HG03280 (cell line): ENCODE measurements at regions not wholly inside any gene's neighbourhood (a gene's known extent, or its start where the extent isn't known, plus 50 kb on each side); places are given as distances from the start of the nearest gene placed in this dataset.
"Not testable (repeated sequence)": the region's sequence is repeated elsewhere in the genome, so short reads cannot be mapped to it uniquely, and the experiment has no call there.

Experiments used
- ATAC-seq: cut with Tn5 transposase; IDR thresholded peaks from one replicate; pipeline ENCODE4 v1.9.1; 2021; ENCODE audit warnings: mild to moderate bottlenecking, moderate library complexity; ENCODE audit not compliant: unreplicated experiment

DNA sequence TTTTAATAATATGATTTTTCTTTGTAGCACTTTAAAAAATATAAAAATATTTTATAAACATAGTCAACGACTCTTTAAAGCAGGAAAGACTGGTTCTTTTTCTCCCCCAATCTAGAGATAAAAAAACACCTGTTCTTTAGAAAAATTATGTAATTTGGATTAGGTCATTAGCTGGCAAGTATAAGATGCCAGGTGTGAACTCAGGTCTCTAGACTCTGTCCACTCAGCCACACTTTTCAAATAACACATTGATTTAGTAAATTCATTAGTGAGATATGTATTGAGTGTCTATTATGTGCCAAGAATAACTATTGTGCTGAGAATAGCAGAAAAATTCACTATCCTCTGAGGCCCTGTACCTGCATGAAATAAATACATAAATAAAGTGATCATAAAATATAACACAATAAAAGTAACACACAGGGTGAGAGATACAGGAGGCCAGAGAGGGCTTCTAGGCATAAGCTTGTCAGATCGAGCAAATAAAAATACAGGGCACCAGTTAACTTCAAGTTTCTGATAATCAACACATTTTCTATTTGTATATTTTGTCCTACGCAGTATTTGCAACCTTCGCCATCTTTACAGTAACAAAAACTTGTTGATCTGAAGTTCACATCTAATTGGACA, 867.1 kb upstream of the GBE1 start:
- ATAC-seq, result no peak

DNA sequence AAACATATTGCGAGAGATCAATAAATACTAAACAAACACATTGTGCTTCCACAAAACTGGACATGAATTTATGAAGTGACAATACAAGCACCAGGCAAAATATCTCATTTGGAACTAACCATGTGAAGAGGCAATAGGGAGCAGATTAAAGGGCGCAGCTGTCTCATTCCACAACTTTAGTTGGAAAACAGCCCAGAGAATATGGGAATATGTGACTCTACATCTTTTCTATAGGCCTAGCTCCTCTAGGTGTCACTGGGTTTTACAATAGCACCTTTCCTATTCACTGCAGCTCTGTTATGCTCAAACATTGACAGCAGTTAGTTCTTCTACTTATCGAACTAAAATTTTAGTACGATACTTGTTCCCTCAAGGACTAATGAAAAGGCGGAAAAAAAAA, 866.3 kb upstream of the GBE1 start:
- ATAC-seq, result no peak

DNA sequence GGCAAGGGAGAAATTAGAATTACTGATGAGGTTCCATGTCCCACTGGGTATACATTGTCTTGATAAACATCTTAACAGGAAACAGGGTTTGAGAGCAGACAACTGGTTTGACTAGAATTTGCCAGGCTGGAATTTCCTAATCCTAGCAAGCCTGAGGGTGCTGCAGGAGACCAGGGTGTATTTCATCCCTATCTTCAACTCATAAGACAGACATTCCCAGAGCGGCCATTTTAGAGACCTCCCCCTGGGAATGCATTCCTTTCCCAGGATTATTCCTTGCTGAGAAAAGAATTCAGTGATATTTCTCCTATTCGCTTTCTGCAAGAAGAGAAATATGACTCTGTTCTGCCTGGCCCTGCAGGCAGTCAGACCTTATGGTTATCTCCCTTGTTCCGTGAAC, 859.3 kb upstream of the GBE1 start:
- not testable (repeated sequence) for ATAC-seq

DNA sequence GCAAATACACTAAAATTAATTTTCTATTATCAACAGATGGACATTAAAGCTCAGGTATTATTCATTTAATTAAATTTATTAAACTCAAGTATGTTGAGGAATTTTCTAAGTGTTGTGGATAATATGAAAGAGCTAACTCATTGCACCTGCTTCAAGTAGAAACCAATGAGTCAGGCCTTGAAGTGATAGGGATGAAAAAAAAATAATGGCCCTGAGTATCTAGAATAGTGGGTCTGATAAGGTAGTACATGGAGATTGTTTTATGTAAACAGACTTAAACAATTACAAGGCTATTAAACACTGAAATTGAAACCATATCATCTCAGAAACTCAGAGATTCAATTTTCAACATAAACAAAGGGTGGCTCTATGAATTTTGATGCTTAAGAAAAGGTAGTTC, 857.1 kb upstream of the GBE1 start:
- ATAC-seq, result no peak

DNA sequence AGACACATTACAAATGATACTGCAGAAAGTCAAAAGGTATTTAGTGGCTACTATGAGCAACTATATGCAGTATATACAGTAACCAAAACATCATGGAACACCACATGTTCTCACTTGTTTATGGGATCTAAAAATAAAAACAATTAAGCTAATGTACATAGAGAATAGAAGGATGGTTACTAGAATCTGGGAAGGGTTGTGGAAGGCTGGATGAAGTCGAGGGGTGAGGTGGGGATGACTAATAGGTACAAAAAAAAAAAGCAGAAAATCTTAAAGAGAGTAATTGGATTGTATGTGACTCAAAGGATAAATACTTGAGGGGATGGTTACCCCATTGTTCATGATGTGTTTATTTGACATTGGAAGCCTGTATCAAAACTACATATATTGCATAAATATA, 848.8 kb upstream of the GBE1 start:
- no peak for ATAC-seq

DNA sequence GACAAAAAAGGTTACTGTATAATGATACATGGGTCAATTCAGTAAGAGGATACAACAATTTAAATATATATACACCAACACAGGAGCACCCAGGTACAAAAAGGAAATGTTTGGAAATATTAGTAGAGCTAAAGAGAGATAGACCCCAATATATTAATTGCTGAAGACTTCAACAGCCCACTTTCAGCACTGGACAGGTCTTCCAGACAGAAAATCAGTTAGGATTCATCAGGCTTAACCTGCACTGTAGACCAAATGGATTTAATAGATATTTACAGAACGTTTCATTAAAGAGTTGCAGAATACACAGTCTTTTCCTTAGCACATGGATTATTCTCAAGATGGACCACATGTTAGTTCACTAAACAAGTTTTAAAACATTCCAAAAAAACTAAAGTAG, 845.9 kb upstream of the GBE1 start:
- ATAC-seq, result no peak

DNA sequence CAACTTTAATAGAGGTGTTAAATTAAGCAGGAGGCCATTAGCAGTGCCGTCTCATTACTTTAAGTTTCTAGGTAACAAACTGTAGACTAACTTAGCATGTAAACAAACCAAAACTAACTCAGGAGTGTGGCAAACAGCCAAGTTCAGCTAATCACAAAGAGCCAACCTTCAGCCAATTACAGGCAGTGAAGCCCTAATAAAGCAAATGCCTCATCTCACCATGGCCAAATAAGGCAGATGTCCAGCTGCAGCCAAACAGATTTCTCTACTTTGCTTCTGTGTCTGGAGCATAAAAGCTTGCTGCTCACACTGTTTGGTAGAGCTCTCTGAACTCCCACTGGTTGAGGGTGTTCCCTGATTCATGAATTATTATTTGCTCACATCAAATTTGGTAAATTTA, 835.4 kb upstream of the GBE1 start:
- ATAC-seq, result no peak

DNA sequence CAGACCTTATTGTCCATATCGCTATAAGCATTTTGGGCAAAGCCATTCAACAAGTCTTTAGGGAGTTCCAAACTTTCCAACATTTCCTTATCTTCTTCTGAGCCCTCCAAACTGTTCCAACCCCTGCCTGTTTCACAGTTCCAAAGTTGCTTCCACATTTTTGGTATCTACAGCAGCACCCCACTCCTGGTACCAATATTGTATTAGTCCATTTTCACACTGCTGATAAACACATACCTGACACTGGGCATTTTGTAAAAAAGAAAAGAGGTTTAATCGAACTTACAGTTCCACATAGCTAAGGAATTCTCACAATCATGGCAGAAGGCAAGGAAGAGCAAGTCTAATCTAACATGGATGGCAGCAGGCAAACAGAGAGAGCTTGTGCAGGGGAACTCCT, 834.1 kb upstream of the GBE1 start:
- no peak for ATAC-seq

DNA sequence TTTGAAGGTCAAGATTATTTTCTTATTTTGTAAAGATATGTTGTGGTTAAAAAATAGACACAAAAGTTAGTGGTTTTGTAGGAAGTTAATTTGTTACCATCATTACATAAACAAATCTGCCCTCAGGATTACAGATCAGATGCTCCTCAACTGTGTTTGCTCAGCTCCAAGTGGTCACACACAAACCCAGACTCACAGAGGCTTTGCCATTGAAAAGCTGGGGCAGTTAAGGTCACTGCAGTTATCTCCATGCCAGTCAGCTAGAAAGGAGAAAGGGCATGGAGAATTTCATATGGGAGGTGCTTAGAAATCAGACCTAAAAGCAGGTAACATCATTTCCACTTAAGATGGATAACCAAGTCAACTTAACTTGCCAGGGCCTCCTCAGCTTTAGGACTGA, 825.7 kb upstream of the GBE1 start:
- no peak for ATAC-seq

DNA sequence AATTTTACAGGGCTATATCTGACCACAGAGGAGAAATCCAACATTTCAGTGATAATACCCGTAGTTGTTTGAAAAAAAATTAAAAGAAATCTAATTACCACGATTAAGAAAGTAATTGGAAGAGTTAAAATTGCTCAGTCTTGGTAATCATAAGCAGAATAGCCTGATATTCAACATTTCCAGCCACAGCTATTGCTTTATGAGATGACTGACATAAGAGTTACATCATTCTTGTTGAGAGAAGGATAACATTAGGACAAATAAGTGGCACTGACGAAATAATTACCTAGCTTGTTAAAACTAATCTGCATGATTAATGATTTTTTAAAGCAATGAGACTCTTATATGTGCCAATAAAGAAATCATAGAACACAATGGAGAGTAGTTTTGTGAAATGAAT, 825.0 kb upstream of the GBE1 start:
- no peak for ATAC-seq

DNA sequence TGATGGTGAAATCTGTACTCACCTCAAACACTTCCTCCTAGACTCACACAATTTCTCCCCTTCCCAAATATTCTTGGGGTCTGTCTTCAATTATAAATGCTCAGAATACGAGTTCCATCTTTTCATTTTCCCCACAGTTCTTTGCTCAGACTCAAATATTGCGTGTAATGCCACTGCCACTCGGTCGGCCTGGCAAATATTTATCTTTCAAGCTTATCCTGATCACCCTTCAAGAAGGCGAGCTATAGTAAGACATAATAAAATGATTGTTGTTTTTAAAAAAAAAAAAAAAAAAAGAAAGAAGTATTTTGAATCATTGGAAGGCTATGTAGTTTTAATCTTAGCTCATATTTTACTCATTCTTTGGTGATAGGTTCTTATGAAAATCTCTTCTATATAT, 824.6 kb upstream of the GBE1 start:
- ATAC-seq, result not testable (repeated sequence)

DNA sequence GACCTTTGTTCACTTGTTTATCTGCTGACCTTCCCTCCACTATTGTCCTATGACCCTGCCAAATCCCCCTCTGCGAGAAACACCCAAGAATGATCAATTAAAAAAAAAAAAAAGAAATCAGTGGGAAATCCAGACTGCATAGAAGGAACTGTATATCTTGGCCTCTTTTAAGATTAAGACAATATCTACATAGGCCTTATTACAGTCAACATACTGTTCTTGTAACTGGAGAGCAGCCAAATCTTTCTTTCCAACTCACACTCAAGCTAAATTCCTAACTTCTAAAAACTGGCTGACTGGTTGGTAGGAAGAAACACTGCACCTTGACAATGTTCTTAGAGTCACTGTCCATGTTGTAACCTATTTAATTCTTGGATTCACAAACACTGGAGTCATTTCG, 824.1 kb upstream of the GBE1 start:
- not testable (repeated sequence) for ATAC-seq

DNA sequence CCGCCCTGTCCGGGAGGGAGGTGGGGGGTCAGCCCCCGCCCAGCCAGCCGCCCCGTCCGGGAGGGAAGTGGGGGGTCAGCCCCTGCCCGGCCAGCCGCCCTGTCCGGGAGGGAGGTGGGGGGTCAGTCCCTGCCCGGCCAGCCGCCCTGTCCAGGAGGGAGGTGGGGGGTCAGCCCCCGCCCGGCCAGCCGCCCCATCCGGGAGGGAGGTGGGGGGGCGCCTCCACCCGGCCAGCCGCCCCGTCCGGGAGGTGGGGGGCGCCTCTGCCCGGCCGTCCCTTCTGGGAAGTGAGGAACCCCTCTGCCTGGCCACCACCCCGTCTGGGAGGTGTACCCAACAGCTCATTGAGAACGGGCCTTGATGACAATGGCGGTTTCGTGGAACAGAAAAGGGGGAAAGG, 823.4 kb upstream of the GBE1 start:
- not testable (repeated sequence) for ATAC-seq

DNA sequence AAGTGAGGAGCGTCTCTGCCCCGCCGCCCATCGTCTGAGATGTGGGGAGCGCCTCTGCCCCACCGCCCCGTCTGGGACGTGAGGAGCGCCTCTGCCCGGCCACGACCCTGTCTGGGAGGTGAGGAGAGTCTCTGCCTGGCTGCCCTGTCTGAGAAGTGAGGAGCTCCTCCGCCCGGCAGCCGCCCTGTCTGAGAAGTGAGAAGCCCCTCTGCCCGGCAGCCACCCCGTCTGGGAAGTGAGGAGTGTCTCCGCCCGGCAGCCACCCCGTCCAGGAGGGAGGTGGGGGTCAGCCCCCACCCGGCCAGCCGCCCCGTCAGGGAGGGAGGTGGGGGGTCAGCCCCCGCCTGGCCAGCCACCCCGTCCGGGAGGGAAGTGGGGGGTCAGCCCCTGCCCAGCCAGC, 823.0 kb upstream of the GBE1 start:
- not testable (repeated sequence) for ATAC-seq

DNA sequence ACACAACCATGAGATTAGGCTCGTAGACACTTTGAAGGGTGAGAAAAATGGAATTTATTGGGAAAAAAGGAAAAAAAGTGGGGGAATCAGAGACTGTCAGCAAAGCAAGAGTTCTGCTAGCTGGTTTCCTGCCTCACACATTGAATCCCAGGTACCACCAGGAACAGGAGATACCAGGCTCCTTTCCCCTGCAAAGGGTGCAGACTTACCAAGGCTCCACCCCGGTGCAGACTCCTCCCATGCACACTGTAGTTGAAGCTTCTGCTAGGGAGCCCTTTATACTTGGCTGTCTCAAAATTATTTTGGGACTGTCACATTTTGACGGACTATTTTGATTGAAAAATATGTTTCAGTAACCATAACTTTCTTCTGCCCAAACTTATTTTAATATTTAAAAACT, 819.9 kb upstream of the GBE1 start:
- no peak for ATAC-seq

DNA sequence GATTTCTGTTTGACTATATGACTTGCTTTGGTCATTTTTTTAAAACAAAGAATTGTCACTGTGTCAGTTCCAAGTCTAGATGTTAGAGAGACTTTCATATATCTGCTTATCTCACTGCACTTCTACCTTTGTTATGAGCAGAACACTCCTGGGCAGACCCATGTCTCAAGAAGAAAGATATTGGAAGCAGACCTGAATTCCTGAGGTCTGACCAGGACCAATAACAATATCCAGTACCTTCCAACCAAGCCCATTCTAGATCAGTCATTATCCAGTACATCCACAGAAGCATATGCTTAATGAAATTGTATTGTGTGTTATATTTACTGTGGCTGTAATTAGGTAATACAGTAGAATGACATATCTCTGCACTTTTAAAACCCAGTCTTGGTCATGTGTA, 811.3 kb upstream of the GBE1 start:
- ATAC-seq, result no peak

DNA sequence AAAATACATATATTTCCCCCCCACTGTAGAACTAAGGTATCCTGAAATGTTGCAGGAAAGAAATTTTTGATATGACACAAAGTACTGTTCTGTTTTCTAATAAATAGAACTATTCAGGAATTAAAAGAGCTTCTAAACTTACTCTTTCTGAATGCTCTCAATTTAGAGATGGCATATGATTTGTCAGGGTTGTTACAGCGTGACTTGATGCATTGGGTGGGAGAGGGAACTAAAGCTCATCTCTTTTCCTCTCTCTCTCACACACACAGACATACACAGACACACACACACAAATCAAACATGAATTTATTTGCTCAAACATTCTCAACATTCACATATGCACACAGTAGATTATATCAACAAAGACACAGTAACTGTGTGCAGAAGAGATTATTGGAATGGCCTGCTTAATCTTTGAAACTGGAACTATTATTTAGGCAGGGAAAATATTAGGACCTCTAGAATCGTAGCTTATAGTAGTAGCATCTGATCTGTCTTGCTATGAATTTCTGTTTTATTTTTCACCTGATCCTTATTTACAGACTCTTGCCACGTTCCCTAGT, 807.4 kb upstream of the GBE1 start:
- ATAC-seq, result no peak

DNA sequence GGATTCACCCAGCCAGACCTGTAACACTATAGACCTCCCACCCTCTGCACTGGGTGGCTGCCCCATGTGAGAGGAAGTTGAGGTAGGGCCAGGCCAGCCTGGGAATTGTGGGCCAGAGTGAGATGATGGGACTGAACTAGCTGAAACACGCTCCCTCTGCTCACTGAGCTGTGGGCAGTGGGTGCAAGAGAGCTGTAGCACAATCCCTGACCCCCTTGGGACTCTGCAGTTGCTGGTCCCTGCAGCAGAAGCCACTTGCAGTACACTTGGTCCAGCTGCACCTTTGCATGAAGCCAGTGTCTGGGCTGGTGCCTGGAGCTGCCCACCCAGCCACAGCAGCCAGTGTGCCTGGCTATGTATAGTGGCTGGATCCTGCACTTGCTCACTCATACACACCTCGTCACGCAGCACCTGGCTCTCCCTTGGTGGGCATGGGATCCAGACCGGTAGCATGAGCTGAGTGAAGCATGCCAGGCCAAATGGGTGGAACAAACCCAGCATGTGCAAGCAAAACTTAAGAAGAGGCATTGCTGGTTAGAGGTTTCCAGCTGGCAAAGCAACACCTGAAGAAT, 805.7 kb upstream of the GBE1 start:
- ATAC-seq, result no peak

DNA sequence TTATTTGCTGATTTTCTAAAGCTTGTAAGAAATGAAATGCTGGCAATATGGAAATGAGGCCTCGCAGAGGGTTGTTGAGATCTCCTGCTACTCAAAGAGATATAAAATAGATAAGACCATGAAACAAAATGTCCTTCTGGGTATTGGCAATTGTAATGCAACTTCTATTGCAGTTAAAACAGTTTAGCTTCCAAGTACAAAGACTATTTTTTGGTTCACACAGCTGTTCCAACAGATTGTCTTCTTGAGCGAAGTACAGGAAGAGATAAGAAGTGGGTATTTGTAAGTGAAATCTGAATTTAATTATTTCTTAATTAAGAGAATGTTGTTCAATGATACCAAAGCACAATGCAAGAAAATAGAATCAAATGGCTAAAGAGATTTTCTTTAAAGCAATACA, 801.5 kb upstream of the GBE1 start:
- no peak for ATAC-seq

DNA sequence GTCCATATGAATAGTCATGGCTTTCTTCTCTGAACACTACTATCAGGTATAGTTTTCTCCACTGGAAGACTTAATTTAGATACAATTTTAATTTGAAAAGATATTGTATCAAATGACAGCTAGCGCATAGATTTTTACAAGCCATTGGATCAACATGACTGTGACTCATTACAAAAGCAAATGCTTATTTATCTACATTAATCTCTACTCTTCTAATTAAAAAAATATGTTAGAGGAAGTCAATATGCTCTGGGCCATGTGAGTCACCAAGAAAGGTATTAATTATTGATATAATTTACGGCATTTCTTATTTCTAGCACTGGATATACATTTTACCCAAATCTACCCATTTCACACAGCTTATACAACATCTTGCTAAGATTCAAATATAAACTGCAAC, 800.3 kb upstream of the GBE1 start:
- ATAC-seq, result no peak

DNA sequence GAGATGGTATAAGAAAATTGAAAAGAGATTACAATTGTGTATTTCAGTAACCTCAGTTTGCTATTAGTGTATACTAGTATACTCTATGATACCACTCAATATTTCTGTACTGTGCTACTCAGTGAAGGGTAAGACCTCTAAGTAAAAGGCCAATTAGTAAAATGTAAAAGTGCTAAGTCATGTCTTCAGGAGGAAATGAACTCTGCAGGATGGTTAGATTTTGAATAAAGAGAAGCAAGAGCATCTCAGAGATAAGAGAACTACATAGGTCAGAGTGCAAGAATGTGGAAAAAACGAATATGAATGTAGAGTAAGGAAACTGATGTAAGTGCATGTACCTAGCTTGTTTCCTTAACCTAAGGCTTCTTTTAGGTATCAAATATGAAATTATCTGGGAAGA, 796.6 kb upstream of the GBE1 start:
- ATAC-seq, result no peak

DNA sequence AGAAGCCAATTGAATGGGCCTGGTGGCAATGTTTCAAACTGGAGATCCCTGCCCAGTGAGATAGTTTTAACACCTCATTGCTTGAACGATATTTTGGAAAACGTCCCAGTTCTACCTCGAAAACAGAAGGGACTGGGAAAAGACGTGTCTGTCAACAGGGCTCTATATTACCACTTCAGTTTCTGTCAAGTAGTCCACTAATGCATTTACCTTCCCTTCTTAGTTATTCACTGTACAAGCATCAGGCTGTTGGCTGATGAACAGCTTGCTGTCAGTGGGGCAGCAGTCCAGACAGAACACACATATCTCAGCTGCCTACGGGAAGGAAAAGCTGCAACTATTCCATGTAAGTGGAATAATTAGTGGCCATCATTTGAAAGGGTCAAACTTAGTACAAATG, 794.7 kb upstream of the GBE1 start:
- ATAC-seq, result no peak

DNA sequence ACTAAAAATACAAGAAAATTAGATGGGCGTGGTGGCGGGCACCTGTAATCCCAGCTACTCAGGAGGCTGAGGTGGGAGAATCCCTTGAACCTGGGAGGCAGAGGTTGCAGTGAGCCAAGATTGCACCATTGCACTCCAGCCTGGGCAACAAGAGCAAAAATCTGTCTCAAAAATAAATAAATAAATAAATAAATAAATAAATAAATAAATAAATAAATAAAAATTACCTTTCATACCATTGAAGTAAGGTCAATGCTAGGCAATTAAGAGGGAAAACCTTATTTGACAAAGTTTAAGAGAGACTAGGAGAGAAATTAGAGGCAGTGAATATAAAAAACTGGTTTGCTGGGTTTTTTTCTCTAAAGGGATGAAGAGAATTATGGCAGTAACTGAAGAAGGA, 781.1 kb upstream of the GBE1 start:
- not testable (repeated sequence) for ATAC-seq
